Right lobe of liver (tissue), 6 donors: ENCODE measurements at regions not wholly inside any gene's neighbourhood (a gene's known extent, or its start where the extent isn't known, plus 50 kb on each side); places are given as distances from the start of the nearest gene placed in this dataset.

Experiments used
- ATAC-seq, 4 donors: fragments of 200-7000 bp; cut with Tn5 transposase; one replicate each; pipeline ENCODE4 v1.9.1; 2020; ENCODE audit warnings: mild to moderate bottlenecking in 4 of 4, moderate library complexity in 4 of 4
- DNase-seq, 3 donors: peaks; one replicate each; pipeline ENCODE4 v3.0.0-alpha.2; 2020
- H3K27ac ChIP-seq, 3 donors: fragments of 200-600 bp; one replicate each; pipeline ENCODE4 v1.8.0; 2022
- H3K27me3 ChIP-seq, 2 donors: fragments of 200-600 bp; one replicate each; pipeline ENCODE4 v1.8.0; 2022
- H3K36me3 ChIP-seq, 4 donors: fragments of 200-600 bp; sonication (generic) in 1 of 4; one replicate each; pipeline versions ENCODE4 v1.5.1 to v1.8.0; 2017 to 2022; ENCODE audit warnings: control low read depth in 1 of 4
- H3K4me1 ChIP-seq, 4 donors: fragments of 200-600 bp; sonication (generic) in 1 of 4; one replicate each; pipeline versions ENCODE4 v1.5.1 to v1.8.0; 2017 to 2022; ENCODE audit warnings: control low read depth in 1 of 4
- H3K4me3 ChIP-seq, 3 donors: fragments of 200-600 bp; one replicate each; pipeline ENCODE4 v1.8.0; 2022
- H3K9me3 ChIP-seq, 4 donors: fragments of 200-600 bp; sonication (generic) in 1 of 4; one replicate each; pipeline versions ENCODE4 v1.5.1 to v1.8.0; 2017 to 2022; ENCODE audit warnings: control low read depth in 1 of 4
- POLR2A ChIP-seq: fragments of 450-650 bp; IDR thresholded peaks from one replicate; pipeline ENCODE4 v1.6.1; 2017; ENCODE audit warnings: antibody characterized with exemption, mild to moderate bottlenecking
- WGBS: methylation state at CpG from one replicate; pipeline ENCODE4 v1.1.6; 2018; ENCODE audit warnings: low coverage, low lambda C conversion rate; ENCODE audit not compliant: insufficient coverage; ENCODE audit errors: missing lambda C conversion rate; 5-methylcytosine and 5-hydroxymethylcytosine counted together
- intact Hi-C, 2 donors: fragments of 100-400 bp; cut with DNase I; formaldehyde crosslinking; loops; one replicate each; pipeline versions ENCODE4 v1.11.2 to v1.14.1; 2022
- TF ChIP-seq, protein P1 (sequence below), 4 donors: fragments of 200-600 bp in 3 of 4; fragments of 450-650 bp in 1 of 4; IDR thresholded peaks; one replicate each; pipeline versions ENCODE4 v1.5.1 to v1.8.0; 2016 to 2022; ENCODE audit warnings: antibody characterized with exemption in 4 of 4, mild to moderate bottlenecking in 2 of 4
- donor health status: DM: no; HTN: yes; CAD: no.
- donor health status: DM: no; HTN: no; CAD: no.
- donor health status: DM: no; HTN: no; CAD: no.
- donor health status: DM: no; HTN: yes; CAD: no.
- donor health status: DM: no; HTN: yes; CAD: no.

GRCh38 chr16:49148410-49148809, 133.2 kb downstream of the CBLN1 start:
- Histone ChIP-seq H3K9me3 (no peaks in the 10 kb centered on the region), H3K27me3 (no peaks in the 10 kb centered on the region), H3K4me3 (no peak overlapping the region), H3K36me3 (no peaks in the 10 kb centered on the region), H3K4me1 (no peaks in the 10 kb centered on the region), H3K27ac (no peak overlapping the region)
- no peak for ATAC-seq
- DNase-seq: no peak
- WGBS: 38% methylated on average over 3 of the region's 4 CpGs
- intact Hi-C loops: no loop called here
- no peak for TF ChIP-seq POLR2A
- TF ChIP-seq, protein P1, sequence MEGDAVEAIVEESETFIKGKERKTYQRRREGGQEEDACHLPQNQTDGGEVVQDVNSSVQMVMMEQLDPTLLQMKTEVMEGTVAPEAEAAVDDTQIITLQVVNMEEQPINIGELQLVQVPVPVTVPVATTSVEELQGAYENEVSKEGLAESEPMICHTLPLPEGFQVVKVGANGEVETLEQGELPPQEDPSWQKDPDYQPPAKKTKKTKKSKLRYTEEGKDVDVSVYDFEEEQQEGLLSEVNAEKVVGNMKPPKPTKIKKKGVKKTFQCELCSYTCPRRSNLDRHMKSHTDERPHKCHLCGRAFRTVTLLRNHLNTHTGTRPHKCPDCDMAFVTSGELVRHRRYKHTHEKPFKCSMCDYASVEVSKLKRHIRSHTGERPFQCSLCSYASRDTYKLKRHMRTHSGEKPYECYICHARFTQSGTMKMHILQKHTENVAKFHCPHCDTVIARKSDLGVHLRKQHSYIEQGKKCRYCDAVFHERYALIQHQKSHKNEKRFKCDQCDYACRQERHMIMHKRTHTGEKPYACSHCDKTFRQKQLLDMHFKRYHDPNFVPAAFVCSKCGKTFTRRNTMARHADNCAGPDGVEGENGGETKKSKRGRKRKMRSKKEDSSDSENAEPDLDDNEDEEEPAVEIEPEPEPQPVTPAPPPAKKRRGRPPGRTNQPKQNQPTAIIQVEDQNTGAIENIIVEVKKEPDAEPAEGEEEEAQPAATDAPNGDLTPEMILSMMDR (IDR thresholded peaks at IDR 0.05): no peak

DNA sequence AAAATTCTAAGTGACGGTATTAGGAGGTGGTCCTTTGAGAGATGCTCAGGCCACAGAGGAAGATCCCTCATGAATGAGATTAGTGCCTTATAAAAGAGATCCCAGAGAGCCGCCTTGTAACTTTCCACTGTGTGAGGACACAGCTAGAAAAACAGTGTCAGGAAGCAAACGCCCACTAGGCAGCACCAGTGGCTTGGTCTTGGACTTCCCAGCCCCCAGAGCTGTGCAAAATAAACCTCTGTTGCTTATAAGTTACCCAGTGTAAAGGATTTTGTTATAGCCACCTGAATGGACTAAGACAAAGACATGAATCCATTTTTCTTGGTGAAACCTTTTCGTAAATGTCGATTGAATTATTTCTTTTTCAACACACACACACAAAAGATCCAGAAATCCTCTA, 141.0 kb downstream of the CBLN1 start:
- H3K9me3 ChIP-seq: no peaks in the 10 kb centered on the region
- H3K4me3 ChIP-seq: no peak overlapping the region
- 43% methylated on average over 5 of the region's 5 CpGs for WGBS
- no peaks in the 10 kb centered on the region for H3K27me3 ChIP-seq
- no peak for DNase-seq
- no peak for ATAC-seq
- intact Hi-C loops: no loop called here
- H3K4me1 ChIP-seq: no peaks in the 10 kb centered on the region
- H3K27ac ChIP-seq: no peak overlapping the region
- no peaks in the 10 kb centered on the region for H3K36me3 ChIP-seq
- TF ChIP-seq POLR2A: no peak
- TF ChIP-seq, protein P1 (IDR thresholded peaks at IDR 0.05): no peak

- Histone ChIP-seq H3K27me3 (no peaks in the 10 kb centered on the region), H3K36me3 (no peaks in the 10 kb centered on the region), H3K4me1 (no peaks in the 10 kb centered on the region), H3K27ac (no peak overlapping the region), H3K4me3 (no peak overlapping the region), H3K9me3 (no peaks in the 10 kb centered on the region)
- no peak for ATAC-seq
- intact Hi-C loops: no loop called here
- no peak for TF ChIP-seq POLR2A
- TF ChIP-seq, protein P1 (IDR thresholded peaks at IDR 0.05): no peak
- WGBS: 28% methylated on average over 2 of the region's 2 CpGs
- DNase-seq: no peak
Observed at GRCh38 chr16:49130397-49130796, 151.2 kb downstream of the CBLN1 start.

DNA sequence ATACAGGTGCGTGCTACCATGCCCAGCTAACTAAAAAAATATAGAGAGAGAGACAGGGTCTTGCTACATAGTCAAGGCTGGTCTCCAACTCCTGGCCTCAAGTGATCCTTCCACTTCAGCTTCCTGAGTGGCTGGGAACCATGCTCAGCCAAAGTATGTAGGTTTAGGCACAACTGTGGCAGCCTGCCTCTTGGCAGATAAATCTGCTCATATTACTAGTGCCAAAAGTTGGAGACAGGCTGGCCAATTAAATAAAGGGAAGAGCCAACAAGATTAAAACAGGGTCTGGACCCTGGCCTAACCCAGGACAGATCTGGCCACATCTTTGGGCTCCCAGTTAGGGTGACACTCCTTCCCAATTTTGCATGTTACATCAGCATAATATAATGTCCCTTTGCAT, 151.7 kb downstream of the CBLN1 start:
- no peaks in the 10 kb centered on the region for H3K36me3 ChIP-seq
- DNase-seq (no peak), ATAC-seq (no peak)
- H3K9me3 ChIP-seq: no peaks in the 10 kb centered on the region
- H3K4me3 ChIP-seq: no peak overlapping the region
- H3K27me3 ChIP-seq: no peaks in the 10 kb centered on the region
- intact Hi-C loops: no loop called here
- no peak overlapping the region for H3K27ac ChIP-seq
- H3K4me1 ChIP-seq: no peaks in the 10 kb centered on the region
- WGBS: 60% methylated on average over 1 of the region's 1 CpG
- no peak for TF ChIP-seq POLR2A
- TF ChIP-seq, protein P1 (IDR thresholded peaks at IDR 0.05): no peak

DNA sequence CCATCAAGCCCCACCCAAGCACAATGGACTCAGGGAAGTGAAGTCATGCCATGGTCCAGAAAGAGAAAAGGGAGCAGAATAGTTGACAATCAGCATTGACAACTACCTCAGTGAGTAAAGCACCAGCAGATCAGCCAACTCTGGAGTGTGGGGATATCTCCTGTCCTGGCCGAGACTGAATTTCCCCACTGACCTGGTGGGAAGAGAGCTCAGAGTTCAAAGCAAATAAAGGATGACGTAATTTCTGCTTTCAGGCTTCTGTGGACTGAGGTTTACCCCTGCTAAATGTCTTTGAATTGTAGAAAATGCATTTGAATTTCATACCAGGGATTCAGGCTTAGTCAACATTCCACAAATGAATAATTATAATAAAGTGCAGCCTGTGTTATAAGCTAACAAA, 152.9 kb downstream of the CBLN1 start:
- no peaks in the 10 kb centered on the region for H3K27me3 ChIP-seq
- no peaks in the 10 kb centered on the region for H3K36me3 ChIP-seq
- TF ChIP-seq, protein P1 (IDR thresholded peaks at IDR 0.05): no peak
- TF ChIP-seq POLR2A: no peak
- H3K27ac ChIP-seq: no peak overlapping the region
- intact Hi-C loops: no loop called here
- H3K4me1 ChIP-seq: no peaks in the 10 kb centered on the region
- DNase-seq (no peak), ATAC-seq (peak in 1 of 4 donors; percentile 35)
- no peaks in the 10 kb centered on the region for H3K9me3 ChIP-seq
- 14% methylated on average over 2 of the region's 2 CpGs for WGBS
- no peak overlapping the region for H3K4me3 ChIP-seq
